PFSK-1 (cell line): ENCODE measurements at regions not wholly inside any gene's neighbourhood (a gene's known extent, or its start where the extent isn't known, plus 50 kb on each side); places are given as distances from the start of the nearest gene placed in this dataset.

ENCODE experiments used
- FOXP2 ChIP-seq: optimal IDR thresholded peaks from 2 replicates; pipeline ENCODE3; 2011; ENCODE audit warnings: borderline replicate concordance, control low read depth, inconsistent platforms; ENCODE audit not compliant: insufficient read depth; ENCODE audit errors: extremely low read length, extremely low read depth
- POLR2AphosphoS5 ChIP-seq: IDR thresholded peaks from 2 replicates; pipeline ENCODE4 v1.6.1; 2012; ENCODE audit warnings: low read depth, mild to moderate bottlenecking, control low read depth, low read length, moderate library complexity
- SIN3A ChIP-seq: IDR thresholded peaks from 2 replicates; pipeline ENCODE4 v1.6.1; 2012; ENCODE audit warnings: mild to moderate bottlenecking, low read length, moderate library complexity, borderline replicate concordance; ENCODE audit not compliant: insufficient read depth
- TAF1 ChIP-seq: IDR thresholded peaks from 2 replicates; pipeline ENCODE4 v1.6.1; 2012; ENCODE audit warnings: low read length, control low read depth, borderline replicate concordance; ENCODE audit not compliant: insufficient read depth
- TF ChIP-seq, protein P1 (sequence below), 2 experiments: IDR thresholded peaks; 2 replicates each; pipeline versions ENCODE4 v1.6.1 to v1.8.0; 2011 to 2012; ENCODE audit warnings: low read depth in 2 of 2, low read length in 2 of 2, control low read depth in 1 of 2, inconsistent platforms in 1 of 2, mild to moderate bottlenecking in 1 of 2, moderate library complexity in 1 of 2; ENCODE audit not compliant: insufficient read depth in 1 of 2

DNA sequence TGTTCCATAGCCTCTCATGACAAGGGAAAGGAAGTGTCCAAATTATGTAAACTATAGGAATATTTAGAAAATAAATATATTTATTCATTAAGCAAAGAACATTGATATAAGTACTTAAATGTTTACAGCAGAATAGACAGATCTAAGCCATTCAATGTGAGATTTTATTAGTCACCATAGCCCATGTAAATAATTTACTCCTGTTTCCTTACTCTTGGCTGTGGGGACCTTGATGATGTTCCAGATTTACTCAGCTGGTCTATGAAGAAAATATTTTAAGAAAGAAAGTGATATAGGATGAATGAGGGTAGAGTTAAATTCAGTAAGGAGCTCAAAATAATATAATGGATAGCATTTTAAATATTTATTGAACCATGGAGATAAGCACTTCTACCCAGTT is 442.6 kb upstream of the KLF6 start:
- no peak for TF ChIP-seq POLR2AphosphoS5

DNA sequence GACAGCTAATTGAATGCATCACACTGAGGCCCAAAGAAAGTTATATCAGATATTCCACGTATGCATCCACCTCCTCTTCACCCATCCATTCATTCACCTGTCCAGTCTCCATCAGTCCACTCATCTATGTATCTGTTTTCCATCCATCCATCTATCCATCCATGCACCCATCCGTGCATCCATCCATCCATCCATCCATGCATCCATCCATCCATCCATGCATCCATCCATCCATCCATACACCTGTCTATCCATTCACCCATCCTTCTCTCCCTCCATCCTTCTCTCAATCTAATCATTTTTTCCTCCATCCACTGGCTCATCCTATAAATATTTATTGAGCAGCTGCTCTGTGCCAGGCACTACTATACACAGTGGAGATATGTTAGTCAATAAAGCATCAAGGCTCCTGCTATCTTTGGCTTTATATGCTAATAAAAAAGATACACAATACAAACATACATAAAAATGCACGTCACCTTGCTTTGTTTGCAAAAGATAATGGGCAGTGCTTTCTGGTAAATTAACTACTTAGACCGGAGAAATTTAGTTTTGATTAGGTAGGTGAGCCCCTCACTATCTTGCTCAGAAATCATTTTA is 442.0 kb upstream of the KLF6 start:
- TF ChIP-seq, protein P1, sequence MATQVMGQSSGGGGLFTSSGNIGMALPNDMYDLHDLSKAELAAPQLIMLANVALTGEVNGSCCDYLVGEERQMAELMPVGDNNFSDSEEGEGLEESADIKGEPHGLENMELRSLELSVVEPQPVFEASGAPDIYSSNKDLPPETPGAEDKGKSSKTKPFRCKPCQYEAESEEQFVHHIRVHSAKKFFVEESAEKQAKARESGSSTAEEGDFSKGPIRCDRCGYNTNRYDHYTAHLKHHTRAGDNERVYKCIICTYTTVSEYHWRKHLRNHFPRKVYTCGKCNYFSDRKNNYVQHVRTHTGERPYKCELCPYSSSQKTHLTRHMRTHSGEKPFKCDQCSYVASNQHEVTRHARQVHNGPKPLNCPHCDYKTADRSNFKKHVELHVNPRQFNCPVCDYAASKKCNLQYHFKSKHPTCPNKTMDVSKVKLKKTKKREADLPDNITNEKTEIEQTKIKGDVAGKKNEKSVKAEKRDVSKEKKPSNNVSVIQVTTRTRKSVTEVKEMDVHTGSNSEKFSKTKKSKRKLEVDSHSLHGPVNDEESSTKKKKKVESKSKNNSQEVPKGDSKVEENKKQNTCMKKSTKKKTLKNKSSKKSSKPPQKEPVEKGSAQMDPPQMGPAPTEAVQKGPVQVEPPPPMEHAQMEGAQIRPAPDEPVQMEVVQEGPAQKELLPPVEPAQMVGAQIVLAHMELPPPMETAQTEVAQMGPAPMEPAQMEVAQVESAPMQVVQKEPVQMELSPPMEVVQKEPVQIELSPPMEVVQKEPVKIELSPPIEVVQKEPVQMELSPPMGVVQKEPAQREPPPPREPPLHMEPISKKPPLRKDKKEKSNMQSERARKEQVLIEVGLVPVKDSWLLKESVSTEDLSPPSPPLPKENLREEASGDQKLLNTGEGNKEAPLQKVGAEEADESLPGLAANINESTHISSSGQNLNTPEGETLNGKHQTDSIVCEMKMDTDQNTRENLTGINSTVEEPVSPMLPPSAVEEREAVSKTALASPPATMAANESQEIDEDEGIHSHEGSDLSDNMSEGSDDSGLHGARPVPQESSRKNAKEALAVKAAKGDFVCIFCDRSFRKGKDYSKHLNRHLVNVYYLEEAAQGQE (IDR thresholded peaks at IDR 0.05; ENCODE audit: insufficient read depth in 1 of 2, low read depth in 2 of 2, low read length in 2 of 2) = no peak
- TF ChIP-seq SIN3A (no peak), TAF1 (no peak), POLR2AphosphoS5 (no peak), FOXP2 (no peak)

DNA sequence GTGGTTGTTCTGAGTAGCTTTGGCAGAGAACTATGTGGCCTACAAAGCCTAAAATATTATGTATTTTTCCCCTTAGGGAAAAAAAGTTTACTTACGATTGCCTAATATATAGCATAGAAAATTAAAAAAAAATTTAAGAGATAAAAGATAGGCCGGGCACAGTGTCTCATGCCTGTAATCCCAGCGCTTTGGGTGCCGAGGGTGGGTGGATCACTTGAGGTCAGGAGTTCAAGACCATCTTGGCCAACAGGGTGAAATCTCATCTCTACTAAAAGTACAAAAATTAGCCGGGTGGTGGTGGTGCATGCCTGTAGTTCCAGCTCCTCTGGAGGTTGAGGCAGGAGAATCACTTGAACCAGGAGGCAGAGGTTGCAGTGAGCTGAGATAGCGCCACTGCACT is 439.2 kb upstream of the KLF6 start:
- TF ChIP-seq SIN3A (no peak), POLR2AphosphoS5 (no peak), TAF1 (no peak), FOXP2 (no peak)
- TF ChIP-seq, protein P1 (IDR thresholded peaks at IDR 0.05; ENCODE audit: insufficient read depth in 1 of 2, low read depth in 2 of 2, low read length in 2 of 2) = no peak

DNA sequence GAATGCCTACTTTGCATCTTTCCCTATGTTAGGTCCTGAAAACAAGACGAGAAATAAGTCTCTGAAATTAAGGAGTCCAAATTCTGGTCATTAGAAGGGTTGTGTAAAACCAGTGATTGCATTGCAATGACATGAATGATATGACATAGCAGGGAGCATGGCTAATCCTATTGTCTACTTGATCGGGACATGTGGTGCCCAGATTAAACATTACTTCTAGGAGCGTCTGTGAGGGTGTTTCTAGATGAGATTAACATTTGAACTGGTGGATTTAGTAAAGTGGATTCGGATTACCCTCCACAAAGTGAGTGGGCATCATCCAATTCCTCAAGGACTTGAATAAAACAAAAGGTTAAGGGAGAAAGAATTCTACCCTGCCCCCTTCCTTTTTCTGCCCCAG is 434.9 kb upstream of the KLF6 start:
- TF ChIP-seq POLR2AphosphoS5 (no peak), TAF1 (no peak), SIN3A (no peak), FOXP2 (no peak)
- TF ChIP-seq, protein P1 (IDR thresholded peaks at IDR 0.05; ENCODE audit: insufficient read depth in 1 of 2, low read depth in 2 of 2, low read length in 2 of 2) = no peak

DNA sequence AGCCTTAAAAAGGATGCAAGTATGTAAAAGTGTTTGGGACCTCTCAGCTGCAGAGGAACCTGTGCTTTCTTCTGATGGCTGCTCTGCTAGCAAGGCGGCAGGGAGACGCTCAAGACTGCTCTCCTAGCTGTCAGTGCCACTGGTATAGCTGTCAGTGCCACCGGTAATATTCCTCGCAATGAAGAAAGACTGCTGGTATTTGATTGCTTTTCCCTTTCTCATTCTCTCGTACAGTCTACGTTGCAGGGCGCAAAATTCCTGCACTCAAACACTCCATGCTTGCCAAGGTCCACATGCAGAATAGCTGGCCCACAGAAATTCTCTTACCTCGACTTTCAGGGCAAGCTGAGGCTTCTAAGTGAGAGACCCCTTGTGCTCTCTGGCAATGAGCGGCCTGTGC is 432.6 kb upstream of the KLF6 start:
- no peak for TF ChIP-seq FOXP2
- TF ChIP-seq POLR2AphosphoS5 = no peak
- no peak for TF ChIP-seq SIN3A
- TF ChIP-seq, protein P1 (IDR thresholded peaks at IDR 0.05; ENCODE audit: insufficient read depth in 1 of 2, low read depth in 2 of 2, low read length in 2 of 2) = no peak
- no peak for TF ChIP-seq TAF1
